ENCODE measurements at regions not wholly inside any gene's neighbourhood (a gene's known extent, or its start where the extent isn't known, plus 50 kb on each side); places are given as distances from the start of the nearest gene placed in this dataset.

DNA sequence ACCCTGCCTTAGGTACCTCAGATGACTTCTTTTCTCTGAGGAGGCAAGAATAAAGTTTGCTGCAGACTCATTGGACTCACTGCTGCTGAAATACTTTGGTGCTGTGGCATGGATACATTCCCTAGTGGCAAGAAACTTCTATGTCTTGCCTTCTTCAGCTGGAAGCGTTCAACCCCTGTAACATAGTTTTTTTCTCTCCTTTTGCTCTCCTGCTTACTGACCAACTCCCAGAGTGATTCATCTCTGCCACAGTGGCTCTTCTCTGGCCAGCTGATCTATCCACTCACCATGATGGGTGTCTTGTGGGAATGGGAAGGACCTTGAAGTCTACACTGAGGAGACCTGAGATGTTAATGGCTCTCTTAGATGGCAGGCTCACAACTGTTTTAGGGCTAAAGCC is 309.3 kb upstream of the LRRTM4 start:
- Mint-ChIP-seq H3K36me3 (peaks cover 0 to 4% (median 0%) of the 10 kb centered on the region in 5 donors), H3K27ac (no peak overlapping the region), H3K27me3 (no peaks in the 10 kb centered on the region), H3K4me1 (no peaks in the 10 kb centered on the region), H3K4me3 (no peak overlapping the region), H3K9me3 (peaks cover 10 to 75% (median 27%) of the 10 kb centered on the region in 11 donors)
- POLR2A ChIA-PET, result no interaction called here
- CTCF ChIA-PET, result no interaction called here
- ATAC-seq (no peak), DNase-seq (no peak)
- no peaks in the 10 kb centered on the region for H3K4me1 ChIP-seq (ENCODE audit: control insufficient read depth in 2 of 2, insufficient read depth in 2 of 2, low read length in 2 of 2)
- H3K36me3 ChIP-seq (ENCODE audit: control insufficient read depth in 2 of 3, insufficient read depth in 3 of 3, low read length in 3 of 3), result no peaks in the 10 kb centered on the region
- intact Hi-C loops (cut with micrococcal nuclease), result no loop called here
- H3K4me3 ChIP-seq (ENCODE audit: low read length), result no peak overlapping the region
- H3K27ac ChIP-seq (ENCODE audit: low read depth, low read length), result no peak overlapping the region
- H3K9me3 ChIP-seq (ENCODE audit: control insufficient read depth in 2 of 3, low read length in 3 of 3), result peaks cover 0 to 8% (median 0%) of the 10 kb centered on the region in 3 experiments
- H3K27me3 ChIP-seq (ENCODE audit: control insufficient read depth in 2 of 2, insufficient read depth in 2 of 2, low read length in 2 of 2), result no peaks in the 10 kb centered on the region

DNA sequence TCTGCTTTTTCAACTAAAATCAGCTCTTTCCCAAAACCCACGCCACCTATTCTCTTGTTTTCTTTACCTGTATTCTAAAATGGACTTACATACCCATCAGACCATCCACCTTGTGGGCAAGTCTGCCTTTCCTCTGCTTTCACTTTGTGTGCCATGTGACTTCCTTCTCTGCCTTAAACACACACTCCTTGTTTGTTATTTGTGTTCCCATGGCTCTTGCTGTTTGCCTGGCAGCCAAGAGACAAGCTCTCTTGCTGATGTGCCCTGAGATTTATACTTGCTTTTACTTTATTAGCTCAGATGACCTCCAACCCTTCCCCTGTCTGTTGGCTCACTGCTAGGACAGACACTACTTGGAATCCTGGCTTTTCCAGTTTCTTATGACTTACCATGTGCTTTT is 309.7 kb upstream of the LRRTM4 start:
- DNase-seq, result no peak
- Mint-ChIP-seq H3K36me3 (peaks cover 0 to 4% (median 0%) of the 10 kb centered on the region in 5 donors), H3K4me1 (no peaks in the 10 kb centered on the region), H3K27ac (no peak overlapping the region), H3K4me3 (no peak overlapping the region), H3K9me3 (peaks cover 10 to 73% (median 25%) of the 10 kb centered on the region in 11 donors), H3K27me3 (no peaks in the 10 kb centered on the region)
- intact Hi-C loops (cut with micrococcal nuclease), result no loop called here
- CTCF ChIA-PET, result no interaction called here
- Histone ChIP-seq H3K9me3 (ENCODE audit: control insufficient read depth in 2 of 3, low read length in 3 of 3) (peaks cover 0 to 8% (median 0%) of the 10 kb centered on the region in 3 experiments), H3K36me3 (ENCODE audit: control insufficient read depth in 2 of 3, insufficient read depth in 3 of 3, low read length in 3 of 3) (no peaks in the 10 kb centered on the region), H3K27me3 (ENCODE audit: control insufficient read depth in 2 of 2, insufficient read depth in 2 of 2, low read length in 2 of 2) (no peaks in the 10 kb centered on the region), H3K4me1 (ENCODE audit: control insufficient read depth in 2 of 2, insufficient read depth in 2 of 2, low read length in 2 of 2) (no peaks in the 10 kb centered on the region), H3K4me3 (ENCODE audit: low read length) (no peak overlapping the region), H3K27ac (ENCODE audit: low read depth, low read length) (no peak overlapping the region)
- ATAC-seq, result no peak
- POLR2A ChIA-PET, result no interaction called here

DNA sequence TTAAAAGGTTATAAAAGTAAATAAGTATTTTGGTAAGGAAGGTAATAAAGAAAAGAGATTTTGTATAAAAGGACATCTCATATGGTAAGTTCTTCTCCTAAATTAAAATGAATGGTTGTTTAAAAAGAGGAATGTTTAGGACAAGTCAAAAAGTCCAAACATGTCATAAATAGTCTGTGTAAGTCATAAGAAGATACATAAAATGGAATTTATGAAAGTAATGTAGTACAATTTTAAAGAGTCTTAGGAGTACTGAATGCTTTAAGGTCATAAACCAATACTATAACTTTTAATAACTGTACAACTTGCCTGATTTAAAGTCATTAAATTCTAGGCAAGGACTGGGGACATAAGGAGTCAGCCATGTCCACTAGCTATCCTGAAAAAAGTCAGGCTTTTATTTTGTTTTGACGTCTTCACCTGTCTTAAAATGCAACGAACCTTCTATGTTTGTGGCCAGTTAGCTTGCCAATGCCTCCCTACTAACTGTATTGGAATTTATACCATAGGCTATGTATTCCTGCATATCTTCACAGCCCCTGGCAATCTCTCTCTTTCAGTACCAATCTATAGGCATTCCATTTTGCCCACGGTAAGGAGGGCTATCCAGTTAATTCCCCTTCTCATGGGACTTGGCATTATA is 312.3 kb upstream of the LRRTM4 start:
- ATAC-seq, result no peak
- no peak for DNase-seq
- H3K4me3 ChIP-seq (ENCODE audit: low read length), result no peak overlapping the region
- H3K9me3 ChIP-seq (ENCODE audit: control insufficient read depth in 2 of 3, low read length in 3 of 3), result peaks cover 0 to 8% (median 0%) of the 10 kb centered on the region in 3 experiments
- H3K4me1 ChIP-seq (ENCODE audit: control insufficient read depth in 2 of 2, insufficient read depth in 2 of 2, low read length in 2 of 2), result no peaks in the 10 kb centered on the region
- no peak overlapping the region for H3K4me3 Mint-ChIP-seq
- no peak overlapping the region for H3K27ac ChIP-seq (ENCODE audit: low read depth, low read length)
- no peaks in the 10 kb centered on the region for H3K4me1 Mint-ChIP-seq
- ChIA-PET CTCF (no interaction called here), POLR2A (no interaction called here)
- H3K27me3 Mint-ChIP-seq, result no peaks in the 10 kb centered on the region
- H3K27ac Mint-ChIP-seq, result no peak overlapping the region
- intact Hi-C loops (cut with micrococcal nuclease), result no loop called here
- peaks cover 5 to 59% (median 22%) of the 10 kb centered on the region in 11 donors for H3K9me3 Mint-ChIP-seq
- no peaks in the 10 kb centered on the region for H3K27me3 ChIP-seq (ENCODE audit: control insufficient read depth in 2 of 2, insufficient read depth in 2 of 2, low read length in 2 of 2)
- no peaks in the 10 kb centered on the region for H3K36me3 ChIP-seq (ENCODE audit: control insufficient read depth in 2 of 3, insufficient read depth in 3 of 3, low read length in 3 of 3)
- peaks cover 0 to 4% (median 0%) of the 10 kb centered on the region in 5 donors for H3K36me3 Mint-ChIP-seq

DNA sequence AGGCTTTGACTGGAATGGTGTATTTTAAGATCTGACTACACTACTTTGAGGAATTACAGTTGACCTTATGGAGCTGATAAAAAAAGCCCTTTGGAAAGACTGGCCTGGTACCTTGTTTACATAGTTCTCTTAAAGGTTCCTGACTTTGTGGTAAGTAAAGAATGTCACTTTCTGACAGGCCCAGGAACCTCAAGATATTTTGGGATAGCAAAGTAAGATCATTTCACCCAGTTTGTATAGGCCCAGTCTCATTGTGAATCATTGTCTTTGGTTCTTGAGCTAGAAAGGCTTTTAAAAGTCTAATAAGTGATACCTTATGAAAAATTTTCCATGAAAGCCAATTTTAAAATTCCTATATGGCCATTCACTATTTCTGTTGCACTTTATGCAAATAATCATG is 316.3 kb upstream of the LRRTM4 start:
- no peaks in the 10 kb centered on the region for H3K27me3 ChIP-seq (ENCODE audit: control insufficient read depth in 2 of 2, insufficient read depth in 2 of 2, low read length in 2 of 2)
- peaks cover 0 to 4% (median 0%) of the 10 kb centered on the region in 5 donors for H3K36me3 Mint-ChIP-seq
- intact Hi-C loops (cut with micrococcal nuclease), result no loop called here
- no peaks in the 10 kb centered on the region for H3K27me3 Mint-ChIP-seq
- no peaks in the 10 kb centered on the region for H3K4me1 Mint-ChIP-seq
- ChIA-PET CTCF (no interaction called here), POLR2A (interaction anchor here (0.7 kb wide), 1 partner anchor 237 kb away, joined by 3 read pairs; no protein-coding TSS in a partner anchor)
- H3K4me3 ChIP-seq (ENCODE audit: low read length), result no peak overlapping the region
- no peak overlapping the region for H3K27ac ChIP-seq (ENCODE audit: low read depth, low read length)
- no peak overlapping the region for H3K27ac Mint-ChIP-seq
- H3K9me3 Mint-ChIP-seq, result peaks cover 5 to 44% (median 17%) of the 10 kb centered on the region in 11 donors
- no peak overlapping the region for H3K4me3 Mint-ChIP-seq
- no peaks in the 10 kb centered on the region for H3K4me1 ChIP-seq (ENCODE audit: control insufficient read depth in 2 of 2, insufficient read depth in 2 of 2, low read length in 2 of 2)
- peaks cover 0 to 5% (median 0%) of the 10 kb centered on the region in 3 experiments for H3K9me3 ChIP-seq (ENCODE audit: control insufficient read depth in 2 of 3, low read length in 3 of 3)
- ATAC-seq, result no peak
- no peak for DNase-seq
- H3K36me3 ChIP-seq (ENCODE audit: control insufficient read depth in 2 of 3, insufficient read depth in 3 of 3, low read length in 3 of 3), result no peaks in the 10 kb centered on the region

DNA sequence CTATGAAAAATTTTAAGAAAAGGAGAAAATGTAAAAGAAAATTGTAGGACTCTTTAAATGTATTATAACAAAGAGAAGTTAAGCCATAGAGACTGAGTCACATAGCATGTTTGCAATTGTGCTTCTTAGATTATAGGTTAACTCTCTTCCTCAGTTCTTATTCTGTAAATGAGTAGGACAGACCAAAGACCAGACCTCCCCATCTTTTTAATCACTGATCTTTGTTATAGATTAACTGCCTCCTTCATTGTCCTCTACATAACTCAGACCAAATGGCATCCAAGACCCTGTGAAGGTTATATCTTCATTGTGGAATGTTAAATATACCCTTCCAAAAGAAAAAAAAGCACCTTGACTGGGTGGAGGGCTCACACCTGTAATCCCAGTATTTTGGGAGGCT is 316.9 kb upstream of the LRRTM4 start:
- Mint-ChIP-seq H3K9me3 (peaks cover under 1 to 38% (median 16%) of the 10 kb centered on the region in 11 donors), H3K4me3 (no peak overlapping the region), H3K27ac (no peak overlapping the region), H3K36me3 (peaks cover 0 to 4% (median 0%) of the 10 kb centered on the region in 5 donors), H3K4me1 (no peaks in the 10 kb centered on the region), H3K27me3 (no peaks in the 10 kb centered on the region)
- H3K27me3 ChIP-seq (ENCODE audit: control insufficient read depth in 2 of 2, insufficient read depth in 2 of 2, low read length in 2 of 2), result no peaks in the 10 kb centered on the region
- DNase-seq (no peak), ATAC-seq (no peak)
- ChIA-PET POLR2A (no interaction called here), CTCF (no interaction called here)
- no peaks in the 10 kb centered on the region for H3K36me3 ChIP-seq (ENCODE audit: control insufficient read depth in 2 of 3, insufficient read depth in 3 of 3, low read length in 3 of 3)
- no peak overlapping the region for H3K4me3 ChIP-seq (ENCODE audit: low read length)
- H3K4me1 ChIP-seq (ENCODE audit: control insufficient read depth in 2 of 2, insufficient read depth in 2 of 2, low read length in 2 of 2), result no peaks in the 10 kb centered on the region
- H3K9me3 ChIP-seq (ENCODE audit: control insufficient read depth in 2 of 3, low read length in 3 of 3), result peaks cover 0 to 5% (median 0%) of the 10 kb centered on the region in 3 experiments
- no peak overlapping the region for H3K27ac ChIP-seq (ENCODE audit: low read depth, low read length)
- intact Hi-C loops (cut with micrococcal nuclease), result no loop called here

DNA sequence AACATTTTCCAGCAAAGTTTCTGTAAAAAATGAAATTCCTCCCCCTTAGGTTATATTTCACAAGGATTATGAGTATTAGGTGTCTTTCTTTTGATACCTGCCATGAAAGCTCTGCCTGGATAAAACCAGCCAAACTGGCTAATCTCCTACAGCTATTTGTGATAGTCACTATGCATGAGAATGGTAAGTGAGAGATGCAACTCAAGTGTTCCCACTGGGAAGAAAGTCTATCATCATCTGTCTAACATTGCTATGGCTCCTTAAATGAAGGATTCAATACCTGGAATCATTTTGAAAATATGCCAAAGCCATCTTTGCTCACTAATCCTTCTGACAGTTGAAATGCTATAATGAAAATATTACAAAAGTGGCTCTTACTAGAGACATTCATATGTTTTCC is 339.9 kb upstream of the LRRTM4 start:
- H3K9me3 Mint-ChIP-seq, result peaks cover 4 to 37% (median 16%) of the 10 kb centered on the region in 11 donors
- Histone ChIP-seq H3K4me1 (ENCODE audit: control insufficient read depth in 2 of 2, insufficient read depth in 2 of 2, low read length in 2 of 2) (no peaks in the 10 kb centered on the region), H3K36me3 (ENCODE audit: control insufficient read depth in 2 of 3, insufficient read depth in 3 of 3, low read length in 3 of 3) (no peaks in the 10 kb centered on the region), H3K9me3 (ENCODE audit: control insufficient read depth in 2 of 3, low read length in 3 of 3) (no peaks in the 10 kb centered on the region), H3K4me3 (ENCODE audit: low read length) (no peak overlapping the region), H3K27me3 (ENCODE audit: control insufficient read depth in 2 of 2, insufficient read depth in 2 of 2, low read length in 2 of 2) (no peaks in the 10 kb centered on the region), H3K27ac (ENCODE audit: low read depth, low read length) (no peak overlapping the region)
- H3K27me3 Mint-ChIP-seq, result no peaks in the 10 kb centered on the region
- H3K4me1 Mint-ChIP-seq, result no peaks in the 10 kb centered on the region
- intact Hi-C loops (cut with micrococcal nuclease), result no loop called here
- no peak overlapping the region for H3K27ac Mint-ChIP-seq
- no peaks in the 10 kb centered on the region for H3K36me3 Mint-ChIP-seq
- H3K4me3 Mint-ChIP-seq, result no peak overlapping the region
- POLR2A ChIA-PET, result no interaction called here
- ATAC-seq (no peak), DNase-seq (no peak)
- CTCF ChIA-PET, result no interaction called here

DNA sequence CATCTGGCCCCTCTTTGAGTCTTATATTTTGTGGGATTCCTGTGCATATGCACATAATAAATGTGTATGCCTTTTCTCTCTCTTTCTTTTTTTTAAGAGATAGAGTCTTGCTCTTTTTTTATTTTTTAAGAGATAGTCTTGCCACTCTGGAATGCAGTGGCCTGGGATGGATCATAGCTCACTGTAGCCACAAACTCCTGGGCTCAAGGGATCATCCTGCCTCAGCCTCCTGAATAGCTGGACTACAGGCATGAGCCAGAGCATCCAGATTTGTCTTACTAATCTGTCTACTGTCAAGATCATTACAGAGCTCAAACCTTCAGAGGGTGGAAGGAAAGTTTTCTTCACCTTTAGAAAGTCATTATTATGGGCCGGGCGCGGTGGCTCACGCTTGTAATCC is 342.2 kb upstream of the LRRTM4 start:
- POLR2A ChIA-PET, result no interaction called here
- H3K9me3 ChIP-seq (ENCODE audit: control insufficient read depth in 2 of 3, low read length in 3 of 3), result no peaks in the 10 kb centered on the region
- ATAC-seq, result no peak
- no peak overlapping the region for H3K27ac ChIP-seq (ENCODE audit: low read depth, low read length)
- no peaks in the 10 kb centered on the region for H3K4me1 ChIP-seq (ENCODE audit: control insufficient read depth in 2 of 2, insufficient read depth in 2 of 2, low read length in 2 of 2)
- no peaks in the 10 kb centered on the region for H3K36me3 ChIP-seq (ENCODE audit: control insufficient read depth in 2 of 3, insufficient read depth in 3 of 3, low read length in 3 of 3)
- H3K27me3 ChIP-seq (ENCODE audit: control insufficient read depth in 2 of 2, insufficient read depth in 2 of 2, low read length in 2 of 2), result no peaks in the 10 kb centered on the region
- CTCF ChIA-PET, result no interaction called here
- Mint-ChIP-seq H3K4me1 (no peaks in the 10 kb centered on the region), H3K27me3 (no peaks in the 10 kb centered on the region), H3K4me3 (no peak overlapping the region), H3K36me3 (no peaks in the 10 kb centered on the region), H3K9me3 (peaks cover 2 to 29% (median 13%) of the 10 kb centered on the region in 11 donors), H3K27ac (no peak overlapping the region)
- no peak for DNase-seq
- no peak overlapping the region for H3K4me3 ChIP-seq (ENCODE audit: low read length)
- intact Hi-C loops (cut with micrococcal nuclease), result no loop called here
